ENCODE measurements at regions not wholly inside any gene's neighbourhood (a gene's known extent, or its start where the extent isn't known, plus 50 kb on each side); places are given as distances from the start of the nearest gene placed in this dataset.
A peak's percentile ranks its signal among the peaks of the same experiment; 100 is the strongest.

DNA sequence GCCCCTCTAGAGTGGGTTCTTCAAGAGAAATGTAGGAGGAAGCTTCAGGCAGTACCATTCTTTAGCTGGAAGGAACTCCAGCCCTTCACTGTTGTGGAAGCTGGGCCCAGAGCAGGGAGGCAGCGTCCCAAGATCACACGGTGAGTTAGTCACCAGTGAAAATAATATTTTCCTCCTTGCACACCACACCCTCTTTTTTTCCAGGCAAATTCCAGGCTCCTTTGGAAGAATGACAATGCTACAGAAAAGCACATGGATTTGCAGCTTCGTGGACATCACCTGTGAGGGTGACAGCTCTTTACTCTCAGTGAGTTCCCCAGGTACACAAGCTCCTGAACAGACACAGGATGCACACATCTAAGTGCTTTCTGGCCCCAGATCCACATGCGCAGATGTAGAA is 157.1 kb downstream of the COL6A3 start:
- Mint-ChIP-seq H3K9me3 (no peaks in the 10 kb centered on the region), H3K27me3 (peaks cover 22% of the 10 kb centered on the region), H3K27ac (no peak overlapping the region), H3K4me3 (no peak overlapping the region), H3K4me1 (peaks cover 7% of the 10 kb centered on the region)
- DNase-seq (no peak), ATAC-seq (no peak)

DNA sequence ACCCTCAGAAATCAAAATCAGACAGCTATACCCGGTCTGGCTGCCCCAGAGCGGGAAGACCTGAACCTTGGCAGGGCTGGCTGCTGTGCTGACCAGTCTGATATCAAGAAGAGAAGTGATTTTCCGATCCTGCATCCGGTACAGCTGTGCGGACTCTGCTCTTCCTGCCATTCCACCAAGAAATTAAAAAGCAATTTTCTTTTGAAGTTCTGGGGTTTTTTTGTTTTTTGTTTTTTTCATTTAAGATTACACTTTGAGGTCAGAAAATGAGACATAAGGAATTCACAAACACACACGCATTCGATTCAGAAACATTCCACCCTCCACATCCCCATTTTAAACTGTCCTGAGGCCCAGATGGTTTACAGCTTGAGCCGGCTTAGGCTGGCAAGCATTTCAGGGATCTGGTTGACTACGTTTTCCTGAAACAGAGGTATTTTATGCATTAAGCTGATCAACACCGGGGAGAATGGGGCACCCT is 156.5 kb downstream of the COL6A3 start:
- Mint-ChIP-seq H3K27me3 (peaks cover 15% of the 10 kb centered on the region), H3K27ac (no peak overlapping the region), H3K9me3 (no peaks in the 10 kb centered on the region), H3K4me1 (peaks cover 7% of the 10 kb centered on the region), H3K4me3 (no peak overlapping the region)
- no peak for ATAC-seq
- DNase-seq, result no peak

DNA sequence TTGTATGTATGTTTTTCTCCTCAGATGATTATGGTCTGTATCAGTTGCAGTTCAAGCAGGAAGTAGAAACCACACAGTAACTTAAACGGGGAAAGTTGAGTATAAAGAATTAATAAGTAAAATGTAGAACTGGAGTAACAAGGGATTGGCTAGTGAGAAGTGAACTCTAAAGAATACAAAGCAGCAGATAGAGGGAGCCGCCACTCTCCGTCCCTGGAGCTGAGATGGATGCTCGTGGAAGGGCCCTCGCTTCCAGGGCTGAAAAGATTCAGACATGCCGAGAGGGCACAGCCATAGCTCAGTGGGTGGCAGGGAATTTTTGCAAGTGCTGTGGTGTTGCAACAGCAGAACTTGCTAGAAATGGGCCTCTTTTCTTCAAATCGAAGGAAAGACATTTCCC is 155.8 kb downstream of the COL6A3 start:
- no peaks in the 10 kb centered on the region for H3K9me3 Mint-ChIP-seq
- ATAC-seq (no peak), DNase-seq (no peak)
- no peak overlapping the region for H3K4me3 Mint-ChIP-seq
- H3K27ac Mint-ChIP-seq, result no peak overlapping the region
- peaks cover 7% of the 10 kb centered on the region for H3K4me1 Mint-ChIP-seq
- H3K27me3 Mint-ChIP-seq, result peaks cover 9% of the 10 kb centered on the region

DNA sequence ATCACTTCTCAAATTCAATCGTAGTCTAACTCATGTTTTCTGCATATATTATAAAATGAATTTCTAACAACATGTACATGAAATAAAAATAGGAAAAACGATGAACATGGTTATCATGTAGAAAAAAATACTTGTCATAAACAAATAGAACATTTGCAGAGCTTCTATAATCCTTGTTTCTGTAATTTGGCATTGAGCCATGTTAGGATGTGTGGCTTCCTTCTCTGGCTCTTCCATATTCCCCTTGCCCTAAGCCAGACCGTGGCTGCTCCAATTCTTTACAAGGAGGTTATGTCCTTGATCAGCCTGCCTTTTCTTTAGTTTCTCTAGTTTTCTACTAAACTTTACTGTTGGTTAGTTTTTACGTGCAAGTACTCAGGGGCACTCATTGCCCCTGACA is 155.3 kb downstream of the COL6A3 start:
- no peak for DNase-seq
- Mint-ChIP-seq H3K4me1 (peaks cover 7% of the 10 kb centered on the region), H3K27ac (peak overlapping the region in 1 of 2 donors; percentile 30), H3K4me3 (no peak overlapping the region), H3K9me3 (no peaks in the 10 kb centered on the region), H3K27me3 (peaks cover 4% of the 10 kb centered on the region)
- no peak for ATAC-seq

DNA sequence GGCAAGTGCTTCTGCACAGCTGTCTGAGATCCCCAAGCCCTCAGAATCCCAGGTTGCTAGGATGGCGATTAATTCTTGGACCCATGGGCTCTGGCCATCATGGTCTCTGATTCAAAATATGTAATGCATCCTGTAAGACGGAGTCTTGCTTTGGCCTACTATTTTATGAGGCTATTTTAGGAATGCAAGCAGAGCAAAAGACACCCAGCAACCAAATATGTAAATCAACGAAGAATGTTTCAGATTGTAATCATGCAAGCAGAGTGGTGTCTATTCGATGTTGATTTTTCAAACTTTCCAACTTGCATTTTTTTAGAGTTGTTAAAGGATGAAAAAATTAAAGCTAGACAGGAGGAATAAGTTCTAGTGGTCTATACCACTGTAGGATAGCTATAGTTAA is 154.8 kb downstream of the COL6A3 start:
- H3K27ac Mint-ChIP-seq, result no peak overlapping the region
- peaks cover 7% of the 10 kb centered on the region for H3K4me1 Mint-ChIP-seq
- no peak for DNase-seq
- ATAC-seq, result no peak
- no peak overlapping the region for H3K4me3 Mint-ChIP-seq
- no peaks in the 10 kb centered on the region for H3K9me3 Mint-ChIP-seq
- no peaks in the 10 kb centered on the region for H3K27me3 Mint-ChIP-seq

DNA sequence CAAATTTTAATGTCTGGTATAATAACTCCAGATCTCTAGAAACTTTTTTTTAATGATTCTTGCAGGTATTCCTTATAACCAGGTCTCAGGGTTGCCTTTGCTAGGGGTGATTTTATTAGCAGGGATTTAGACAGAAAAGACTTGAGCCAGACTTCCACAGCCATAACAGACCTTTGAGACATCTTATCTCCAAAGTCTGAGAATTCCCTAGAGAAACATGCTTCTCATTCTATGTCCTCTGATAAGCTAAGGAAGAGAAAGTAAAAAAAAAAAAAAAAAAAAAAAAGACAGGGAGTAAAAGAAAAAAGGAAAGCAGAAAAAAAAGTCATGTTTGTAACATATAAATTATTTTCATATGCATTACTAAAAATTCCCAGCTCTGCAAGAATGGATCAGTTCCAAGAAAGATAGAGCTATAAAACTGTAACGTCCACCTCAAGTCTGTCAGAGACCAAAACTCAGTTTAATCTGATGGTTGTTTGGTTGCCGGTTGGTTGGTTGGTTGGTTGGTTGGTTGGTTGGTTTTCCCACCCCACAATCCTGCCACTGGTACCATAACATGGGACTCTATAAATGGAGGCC is 153.8 kb downstream of the COL6A3 start:
- ATAC-seq, result no peak
- H3K27ac Mint-ChIP-seq, result no peak overlapping the region
- H3K27me3 Mint-ChIP-seq, result no peaks in the 10 kb centered on the region
- no peaks in the 10 kb centered on the region for H3K9me3 Mint-ChIP-seq
- DNase-seq, result no peak
- H3K4me3 Mint-ChIP-seq, result no peak overlapping the region
- peaks cover 7% of the 10 kb centered on the region for H3K4me1 Mint-ChIP-seq

DNA sequence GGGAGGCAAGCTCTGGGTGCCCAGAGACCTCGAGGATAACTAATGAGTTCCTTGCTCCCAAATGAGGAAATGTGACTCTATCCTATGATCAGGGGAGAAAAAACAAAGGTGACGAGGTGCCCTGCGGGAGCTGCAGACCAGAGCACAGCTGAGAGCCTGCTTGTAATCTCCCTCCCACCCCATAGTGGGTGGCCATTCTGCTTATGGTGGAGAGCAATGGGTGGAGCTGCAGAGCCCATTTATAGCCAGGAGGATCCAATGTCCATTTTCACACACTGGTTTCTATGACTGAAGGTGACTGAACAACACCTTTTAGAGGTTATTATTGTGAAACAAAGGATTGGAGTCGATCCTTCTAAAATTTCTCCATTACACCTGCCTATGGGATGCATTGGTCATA is 153.3 kb downstream of the COL6A3 start:
- H3K27ac Mint-ChIP-seq, result no peak overlapping the region
- H3K27me3 Mint-ChIP-seq, result no peaks in the 10 kb centered on the region
- no peaks in the 10 kb centered on the region for H3K9me3 Mint-ChIP-seq

DNA sequence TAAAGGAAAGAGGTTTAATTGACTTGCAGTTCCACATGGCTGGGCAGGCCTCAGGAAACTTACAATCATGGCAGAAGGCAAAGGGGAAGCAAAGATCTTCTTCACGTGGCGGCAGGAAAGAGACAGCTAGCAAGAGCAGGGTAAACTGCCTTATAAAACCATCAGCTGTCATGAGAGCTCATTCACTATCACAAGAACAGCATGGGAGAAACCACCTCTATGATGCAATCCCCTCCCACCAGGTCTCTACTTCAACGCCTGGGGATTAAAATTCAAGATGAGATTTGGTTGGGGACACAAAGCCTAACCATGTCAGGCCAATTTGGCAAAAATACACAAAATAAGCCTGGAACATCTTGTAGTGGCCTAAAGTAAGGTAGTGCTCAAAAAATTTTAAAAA is 152.6 kb downstream of the COL6A3 start:
- H3K27me3 Mint-ChIP-seq, result no peaks in the 10 kb centered on the region
- H3K27ac Mint-ChIP-seq, result no peak overlapping the region
- no peak for DNase-seq
- H3K4me3 Mint-ChIP-seq, result no peak overlapping the region
- peaks cover 7% of the 10 kb centered on the region for H3K4me1 Mint-ChIP-seq
- ATAC-seq, result no peak
- no peaks in the 10 kb centered on the region for H3K9me3 Mint-ChIP-seq

More for the DNA sequence above, 153.3 kb downstream of the COL6A3 start:
- peaks cover 7% of the 10 kb centered on the region for H3K4me1 Mint-ChIP-seq
- ATAC-seq (no peak), DNase-seq (no peak)
- no peak overlapping the region for H3K4me3 Mint-ChIP-seq

DNA sequence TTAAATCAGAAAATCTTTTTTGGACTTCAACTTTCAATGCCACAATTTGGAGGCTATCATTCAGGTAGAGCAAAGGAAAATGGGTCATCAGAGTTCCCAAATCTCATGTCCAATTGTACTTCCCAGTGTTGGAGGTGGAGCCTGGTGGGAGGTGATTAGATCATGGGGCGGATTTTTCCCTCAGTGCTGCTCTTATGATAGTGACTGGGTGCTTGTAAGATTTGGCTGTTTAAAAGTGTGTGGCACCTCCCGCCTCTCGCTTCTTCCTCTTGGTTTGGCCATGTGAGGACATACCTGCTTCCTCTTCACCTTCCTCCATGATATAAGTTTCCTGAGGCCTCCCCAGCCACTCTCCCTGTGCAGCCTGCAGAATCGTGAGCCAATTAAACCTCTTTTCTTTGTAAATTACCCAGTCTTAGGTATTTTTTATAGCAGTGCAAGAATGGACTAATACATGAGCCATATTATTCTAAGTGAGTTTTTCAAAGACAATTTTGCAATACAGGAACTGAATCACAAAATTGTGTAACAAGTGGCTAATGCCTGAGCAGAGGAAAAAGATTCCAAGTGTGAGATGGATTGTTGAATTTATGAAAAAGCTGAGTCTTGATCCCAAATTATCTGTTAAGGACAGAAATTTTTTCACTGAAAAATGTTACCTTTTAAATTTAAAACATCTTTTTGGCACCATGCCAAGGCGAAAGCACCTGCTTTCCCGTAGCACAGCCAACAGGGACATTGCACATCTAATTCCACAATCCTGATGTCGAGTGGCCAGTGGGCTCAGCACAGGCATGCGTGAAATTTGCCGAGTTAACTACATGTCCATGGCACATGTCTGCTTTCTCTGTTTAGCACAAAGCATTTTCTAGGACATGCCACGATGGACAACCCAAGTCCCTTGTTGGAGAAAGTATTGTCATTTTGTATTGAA is 150.9 kb downstream of the COL6A3 start:
- Mint-ChIP-seq H3K9me3 (no peaks in the 10 kb centered on the region), H3K27ac (no peak overlapping the region), H3K4me1 (peaks cover 2% of the 10 kb centered on the region), H3K4me3 (no peak overlapping the region), H3K27me3 (peaks cover under 1% of the 10 kb centered on the region)
- ATAC-seq (no peak), DNase-seq (no peak)

DNA sequence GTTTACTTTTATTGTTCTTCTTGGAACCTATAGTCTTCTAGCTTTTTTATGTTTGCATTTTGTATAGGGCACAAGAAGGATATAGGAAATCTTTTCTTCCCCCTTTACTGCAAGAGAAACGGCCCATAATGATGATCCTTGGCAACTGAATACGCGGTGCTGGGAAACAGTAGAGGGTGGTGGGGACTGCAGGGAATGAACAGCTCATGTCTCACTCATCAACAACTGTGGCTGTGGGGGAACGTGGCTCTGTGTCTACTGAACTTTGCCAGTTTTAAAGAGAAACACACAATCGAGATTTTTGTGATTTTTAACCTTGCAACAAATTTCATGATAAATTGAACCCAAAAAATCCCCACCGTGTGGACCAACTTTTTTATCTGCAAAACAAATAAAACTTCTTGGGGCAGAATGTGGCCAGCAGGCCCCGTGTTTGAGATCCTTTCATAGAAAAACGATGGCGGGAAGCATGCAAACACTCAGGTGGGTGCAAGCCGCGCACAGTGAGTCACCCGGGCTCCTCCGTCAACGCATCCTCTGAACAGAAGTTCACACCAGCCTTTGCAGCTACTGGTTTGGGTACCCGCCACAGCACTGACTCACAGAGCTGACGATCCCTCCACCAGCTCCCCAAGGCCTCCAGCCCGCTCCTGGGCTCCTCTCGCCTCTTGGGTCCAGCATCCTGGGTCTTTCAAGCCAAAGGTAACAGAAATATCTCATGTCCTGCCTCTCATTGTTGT is 149.3 kb downstream of the COL6A3 start:
- no peak for DNase-seq

DNA sequence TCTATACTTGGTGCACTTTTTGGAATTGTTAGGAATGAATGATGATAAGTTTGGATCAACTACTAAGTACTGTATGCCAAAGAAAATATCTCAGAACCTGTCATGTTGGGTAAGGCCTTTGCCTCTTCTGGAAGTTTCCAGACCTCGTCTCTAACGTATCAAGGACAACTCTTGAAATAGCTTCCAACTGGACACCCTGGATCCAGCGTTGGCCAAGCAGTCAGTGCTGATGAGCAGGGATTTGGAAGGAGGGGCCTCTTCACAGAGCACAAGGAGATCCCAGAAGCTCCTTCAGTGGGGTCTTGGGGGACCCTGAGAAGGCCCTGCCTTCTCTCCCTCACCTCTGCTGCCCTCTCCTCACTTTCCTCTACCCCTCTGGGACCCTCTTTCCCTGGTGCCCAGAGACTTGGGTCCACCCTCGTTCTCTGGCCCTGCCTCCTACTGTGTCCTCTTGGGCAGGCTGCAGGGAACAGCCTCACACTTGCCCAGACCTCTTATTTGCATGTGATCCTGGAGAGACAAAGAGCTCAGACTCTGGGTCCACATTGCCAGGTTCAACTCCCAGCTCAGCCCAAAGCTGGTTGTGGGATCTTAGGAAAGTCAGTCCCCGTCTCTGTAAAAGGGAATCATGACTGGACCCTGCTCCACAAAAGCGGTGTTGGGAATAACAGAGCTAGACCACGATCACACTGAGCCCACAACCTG is 145.8 kb downstream of the COL6A3 start:
- ATAC-seq (no peak), DNase-seq (no peak)
- Mint-ChIP-seq H3K4me1 (no peaks in the 10 kb centered on the region), H3K27me3 (peaks cover 38% of the 10 kb centered on the region), H3K4me3 (no peak overlapping the region), H3K9me3 (no peaks in the 10 kb centered on the region), H3K27ac (no peak overlapping the region)

More for the DNA sequence above, 149.3 kb downstream of the COL6A3 start:
- no peak for ATAC-seq
- Mint-ChIP-seq H3K4me3 (no peak overlapping the region), H3K9me3 (no peaks in the 10 kb centered on the region), H3K27me3 (peaks cover 16% of the 10 kb centered on the region), H3K27ac (no peak overlapping the region), H3K4me1 (no peaks in the 10 kb centered on the region)

DNA sequence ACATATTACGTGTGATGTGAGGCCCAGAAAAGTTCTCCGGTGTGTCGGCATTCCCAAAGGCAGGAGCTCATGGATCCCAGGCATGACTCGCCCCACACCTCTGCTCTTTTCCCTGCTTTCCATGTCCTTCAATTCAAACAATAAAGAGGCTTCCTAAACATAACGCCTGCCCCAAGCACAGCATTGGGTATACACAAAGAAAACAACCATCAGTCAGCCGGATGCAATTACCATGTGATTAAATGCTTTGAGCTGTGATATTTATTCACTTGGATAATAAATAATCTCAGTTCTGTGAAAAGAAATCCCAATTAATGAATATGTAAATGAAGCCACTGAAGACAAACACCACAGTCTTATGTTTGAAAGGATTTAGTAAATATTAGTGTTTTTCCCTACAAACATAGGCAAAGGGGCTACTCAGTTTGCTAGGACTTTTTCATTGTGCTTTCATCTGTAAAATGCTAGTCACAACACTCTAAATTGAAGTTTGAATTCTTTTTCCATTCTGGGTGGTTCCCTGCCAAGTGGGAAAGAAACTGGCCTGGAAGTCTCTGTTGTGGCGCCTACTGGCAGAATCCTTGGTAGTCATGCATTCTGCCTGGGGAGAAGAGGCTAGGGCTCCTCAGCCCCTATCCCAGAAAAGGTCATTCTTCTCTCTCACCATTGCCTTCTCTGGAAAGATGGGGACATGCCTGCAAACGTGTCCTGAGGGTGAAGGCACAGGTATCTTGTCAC is 144.7 kb downstream of the COL6A3 start:
- no peaks in the 10 kb centered on the region for H3K9me3 Mint-ChIP-seq
- peaks cover 38% of the 10 kb centered on the region for H3K27me3 Mint-ChIP-seq
- no peak for ATAC-seq
- H3K4me1 Mint-ChIP-seq, result no peaks in the 10 kb centered on the region
- no peak overlapping the region for H3K27ac Mint-ChIP-seq
- no peak overlapping the region for H3K4me3 Mint-ChIP-seq
- DNase-seq, result no peak

DNA sequence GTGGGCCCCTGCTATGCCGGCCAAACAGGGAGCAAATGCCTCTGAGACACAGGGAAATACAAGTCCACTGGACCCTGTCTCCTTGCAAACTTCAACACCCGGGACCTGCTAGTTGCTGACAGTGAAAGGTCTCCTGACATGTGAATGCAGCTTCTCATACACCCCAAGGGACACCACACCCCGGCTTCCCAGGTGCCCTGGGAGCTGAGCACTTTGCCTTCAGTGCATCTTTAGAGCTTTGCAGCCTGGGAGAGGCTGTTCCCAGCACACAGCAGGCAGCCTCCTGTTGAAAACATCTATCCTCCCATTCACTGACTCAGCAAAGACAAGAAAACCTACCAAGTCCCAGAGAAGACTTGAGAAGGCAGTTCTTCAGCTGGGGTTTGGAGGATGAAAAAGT is 143.4 kb downstream of the COL6A3 start:
- Mint-ChIP-seq H3K27ac (peak overlapping the region in 1 of 2 donors; percentile 47), H3K27me3 (peaks cover 38% of the 10 kb centered on the region), H3K9me3 (no peaks in the 10 kb centered on the region), H3K4me1 (no peaks in the 10 kb centered on the region), H3K4me3 (no peak overlapping the region)
- DNase-seq, result no peak
- ATAC-seq, result no peak

DNA sequence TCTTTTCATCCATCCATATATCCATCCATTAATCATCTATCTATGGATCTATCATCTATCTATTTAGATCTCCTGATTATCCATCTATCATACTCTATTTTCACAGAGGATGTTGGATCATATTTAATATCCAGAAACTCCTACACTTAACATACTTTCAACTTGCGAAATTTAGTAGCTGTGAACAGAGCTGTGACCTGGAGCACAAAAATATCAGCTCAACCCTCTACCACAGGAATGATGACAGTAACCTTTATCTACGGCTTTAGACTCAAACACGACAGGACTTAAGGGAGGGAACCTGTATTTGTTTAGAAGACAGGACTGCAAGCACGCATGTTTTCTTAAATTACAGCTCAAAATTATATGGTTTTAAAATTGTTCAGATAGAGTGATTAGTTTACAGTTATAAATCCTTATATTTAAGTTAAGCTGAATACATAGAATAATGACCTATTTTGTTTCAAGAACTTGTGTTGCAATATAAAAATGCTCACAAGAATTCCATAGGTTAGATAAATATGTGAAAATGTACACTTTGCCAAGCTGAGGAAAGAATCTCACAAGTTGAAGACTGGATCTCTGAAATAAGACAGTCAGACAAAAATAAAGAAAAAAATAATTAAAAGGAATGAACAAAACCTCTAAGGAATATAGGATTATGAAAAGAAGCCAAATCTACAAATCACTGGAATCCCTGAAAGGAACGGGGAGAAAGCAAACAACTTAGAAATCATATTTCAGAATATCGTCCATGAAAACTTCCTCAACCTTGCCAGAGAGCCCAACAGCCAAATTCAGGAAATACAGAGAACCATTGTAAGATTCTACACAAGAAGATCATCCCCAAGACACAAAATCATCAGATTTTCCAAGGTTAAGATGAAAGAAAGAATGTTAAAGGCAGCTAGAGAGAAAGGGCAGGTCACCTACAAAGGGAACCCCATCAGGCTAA is 142.0 kb downstream of the COL6A3 start:
- Mint-ChIP-seq H3K27ac (peak overlapping the region in 1 of 2 donors; percentile 34), H3K9me3 (no peaks in the 10 kb centered on the region), H3K4me1 (no peaks in the 10 kb centered on the region), H3K27me3 (peaks cover 38% of the 10 kb centered on the region), H3K4me3 (no peak overlapping the region)
- DNase-seq, result no peak
- ATAC-seq, result no peak
